OCI-LY3 (cell line): ENCODE measurements at regions not wholly inside any gene's neighbourhood (a gene's known extent, or its start where the extent isn't known, plus 50 kb on each side); places are given as distances from the start of the nearest gene placed in this dataset.

Experiments used
- CTCF ChIP-seq: fragments of 200-600, 300-600 bp; sonication (generic); IDR thresholded peaks from 2 replicates; pipeline ENCODE4 v1.5.1; 2014; ENCODE audit warnings: antibody characterized with exemption, low read length, low read depth
- EZH2phosphoT487 ChIP-seq: fragments of 200-600 bp; shearing (Covaris generic); IDR thresholded peaks from 2 replicates; pipeline ENCODE4 v1.6.1; 2018; ENCODE audit warnings: antibody characterized with exemption, mixed run types, low read depth

- TF ChIP-seq CTCF (no peak), EZH2phosphoT487 (no peak)
Measured at GRCh38 chr21:29235714-29236197, 63.0 kb upstream of the BACH1 start.
